Fibroblast of the aortic adventitia (primary cell): ENCODE measurements at regions not wholly inside any gene's neighbourhood (a gene's known extent, or its start where the extent isn't known, plus 50 kb on each side); places are given as distances from the start of the nearest gene placed in this dataset.
"Not testable (repeated sequence)": the region's sequence is repeated elsewhere in the genome, so short reads cannot be mapped to it uniquely, and the experiment has no call there.

ENCODE experiments used
- DNase-seq: peaks from one replicate; pipeline ENCODE4 v3.0.0-alpha.2; 2010; ENCODE audit warnings: low read depth
- H3K4me3 ChIP-seq: 2 replicates; pipeline ENCODE4 v1.5.1; 2011; ENCODE audit warnings: low read depth, mild to moderate bottlenecking, control low read depth, low read length, moderate library complexity
- CTCF ChIP-seq: IDR thresholded peaks from 2 replicates; pipeline ENCODE4 v1.5.1; 2011; ENCODE audit warnings: mild to moderate bottlenecking, low read length, control low read depth, inconsistent platforms; ENCODE audit not compliant: insufficient read depth

GRCh38 chr12:34219046-34219770, 196.9 kb downstream of the ALG10 start:
- TF ChIP-seq CTCF, result no peak
- no peak for DNase-seq
- no peak overlapping the region for H3K4me3 ChIP-seq

- H3K4me3 ChIP-seq, DNase-seq: not testable (repeated sequence)
These were observed 197.8 kb downstream of the ALG10 start for GRCh38 chr12:34220079-34220478.

- H3K4me3 ChIP-seq, result no peak overlapping the region
- no peak for TF ChIP-seq CTCF
- DNase-seq, result no peak
These were observed 201.3 kb downstream of the ALG10 start for GRCh38 chr12:34223640-34224039.

GRCh38 chr12:34226044-34226443, 203.7 kb downstream of the ALG10 start:
- H3K4me3 ChIP-seq, DNase-seq: not testable (repeated sequence)

GRCh38 chr12:34228046-34228445, 205.8 kb downstream of the ALG10 start:
- H3K4me3 ChIP-seq, DNase-seq: not testable (repeated sequence)

GRCh38 chr12:34229033-34229432, 206.7 kb downstream of the ALG10 start:
- not testable (repeated sequence) for DNase-seq, H3K4me3 ChIP-seq

- H3K4me3 ChIP-seq, result no peak overlapping the region
- no peak for TF ChIP-seq CTCF
- DNase-seq, result no peak
These were observed 211.3 kb downstream of the ALG10 start for GRCh38 chr12:34233618-34234017.

GRCh38 chr12:34236073-34236472, 213.8 kb downstream of the ALG10 start:
- DNase-seq, result no peak
- no peak overlapping the region for H3K4me3 ChIP-seq
- no peak for TF ChIP-seq CTCF

- DNase-seq, result no peak
- no peak overlapping the region for H3K4me3 ChIP-seq
- no peak for TF ChIP-seq CTCF
These were observed 222.3 kb downstream of the ALG10 start for GRCh38 chr12:34244608-34245007.
